ENCODE measurements at regions not wholly inside any gene's neighbourhood (a gene's known extent, or its start where the extent isn't known, plus 50 kb on each side); places are given as distances from the start of the nearest gene placed in this dataset.
"Not testable (repeated sequence)": the region's sequence is repeated elsewhere in the genome, so short reads cannot be mapped to it uniquely, and the experiment has no call there.

DNA sequence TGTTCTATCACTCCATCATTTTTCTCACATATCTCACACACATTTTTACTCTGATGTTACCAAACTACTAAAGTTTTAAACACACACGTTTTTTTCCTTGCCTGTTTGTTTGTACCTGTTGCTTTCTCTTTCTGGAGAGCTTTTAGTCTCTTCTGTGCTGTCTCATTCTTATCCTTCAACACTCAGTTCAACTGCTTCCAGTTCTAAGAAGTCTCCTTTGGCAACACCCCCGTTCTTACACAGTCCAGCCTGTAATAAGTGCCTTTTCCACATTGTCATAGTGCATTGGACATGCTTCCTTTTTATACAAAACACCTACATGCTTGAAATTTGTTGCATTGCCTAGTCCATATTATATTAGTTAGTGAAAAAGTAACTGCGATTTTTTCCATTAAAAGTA, 360.2 kb upstream of the BRINP3 start:
- no peak for DNase-seq

DNA sequence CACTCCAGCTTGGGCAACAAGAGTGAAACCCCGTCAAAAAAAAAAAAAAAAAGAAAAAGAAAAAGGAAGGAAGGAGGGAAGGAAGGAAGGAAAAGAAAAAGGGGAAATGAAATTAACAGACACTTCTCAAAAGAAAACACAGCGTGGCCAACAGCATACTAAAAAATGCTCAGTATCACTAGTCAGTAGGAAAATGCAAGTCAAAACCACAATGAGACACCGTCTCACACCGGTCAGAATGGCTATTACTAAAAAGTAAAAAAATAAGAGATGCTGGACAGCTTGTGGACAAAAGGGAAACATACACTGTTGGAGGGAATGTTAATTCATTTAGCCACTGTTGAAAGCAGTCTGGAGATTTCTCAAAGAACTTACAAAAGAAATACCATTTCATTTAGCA, 369.5 kb upstream of the BRINP3 start:
- DNase-seq: no peak

DNA sequence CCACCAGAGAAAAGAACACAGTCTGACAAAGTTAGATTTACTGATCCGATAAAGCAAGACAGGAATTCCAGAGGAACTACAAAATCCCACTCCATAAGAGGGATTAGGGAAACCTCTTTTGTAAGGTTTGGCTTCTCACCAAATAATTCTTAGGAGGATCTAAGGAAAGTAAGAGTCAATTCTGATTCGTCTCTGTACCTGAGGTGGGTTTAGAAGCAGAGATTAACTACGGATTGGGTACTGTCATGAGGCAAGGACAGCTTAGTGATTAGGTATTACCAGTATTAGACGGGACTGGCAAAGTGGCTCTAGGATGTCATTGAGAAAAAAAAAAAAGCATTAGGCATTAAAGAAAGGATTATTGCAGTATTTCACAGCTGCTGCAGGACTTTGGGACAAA, 371.7 kb upstream of the BRINP3 start:
- DNase-seq: no peak

DNA sequence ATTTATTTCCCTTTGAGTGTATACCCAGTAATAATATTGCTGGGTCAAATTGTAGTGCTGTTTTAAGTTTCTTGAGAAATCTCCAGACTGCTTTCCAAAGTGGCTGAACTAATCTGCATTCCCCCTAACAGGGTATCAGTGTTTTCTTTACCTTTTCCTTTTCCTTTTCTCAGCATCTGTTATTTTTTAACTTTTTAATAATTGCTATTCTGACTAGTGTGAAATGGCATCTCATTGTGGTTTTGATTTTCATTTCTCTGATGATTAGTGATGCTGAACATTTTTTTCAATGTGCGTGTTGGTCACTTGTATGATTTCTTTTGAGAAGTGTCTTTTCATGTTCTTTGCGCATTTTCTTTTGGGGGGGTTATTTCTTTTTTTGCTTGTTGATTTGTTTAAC, 374.9 kb upstream of the BRINP3 start:
- DNase-seq: no peak

DNA sequence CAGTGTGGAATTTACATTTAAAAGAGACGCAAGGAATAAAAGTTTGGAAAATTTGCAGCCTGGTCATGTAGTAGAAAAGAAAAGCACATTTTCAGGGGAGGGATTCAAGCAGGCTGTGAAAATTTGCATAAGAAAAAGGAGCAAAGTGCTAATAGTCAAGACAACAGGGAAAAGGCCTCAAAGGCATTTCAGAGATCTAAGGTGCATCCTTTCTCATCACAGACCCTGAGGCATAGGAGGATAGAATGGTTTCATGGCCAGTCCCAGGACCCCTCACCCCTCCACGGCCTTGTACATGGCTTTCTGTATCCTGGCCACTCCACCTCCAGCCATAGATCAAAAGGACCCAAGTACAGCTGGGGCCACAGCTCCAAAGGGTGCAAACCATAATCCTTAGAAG, 380.5 kb upstream of the BRINP3 start:
- DNase-seq: no peak

DNA sequence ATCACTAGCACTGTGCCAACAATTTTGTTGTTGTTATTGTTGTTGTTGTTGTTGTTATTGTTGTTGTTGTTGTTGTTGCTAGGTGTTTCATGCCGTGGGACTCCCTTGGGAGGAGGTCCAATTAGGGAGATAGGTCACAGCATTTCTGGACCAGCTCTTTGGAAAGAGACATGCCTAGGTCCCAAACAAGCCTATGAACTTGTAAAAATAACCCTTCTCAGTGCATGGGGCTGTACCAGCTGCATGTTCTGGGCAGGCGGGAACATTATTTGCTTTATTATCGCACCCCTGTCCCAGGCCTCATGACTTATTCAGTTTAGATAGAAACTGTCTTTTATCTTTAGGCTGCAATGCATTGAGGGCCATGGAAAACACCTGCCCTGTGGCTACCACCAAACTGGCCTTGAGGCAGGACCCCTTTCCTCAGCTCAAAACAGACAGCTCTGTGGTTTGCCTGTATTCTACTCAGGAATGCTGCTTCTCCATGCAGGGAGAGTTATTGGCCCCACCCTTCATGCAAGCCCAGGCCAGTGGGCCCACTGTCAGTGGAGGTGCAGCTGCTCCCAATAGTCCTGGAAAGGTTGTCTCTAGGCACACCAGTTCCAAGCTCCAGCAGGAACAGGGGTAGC, 386.5 kb upstream of the BRINP3 start:
- no peak for DNase-seq

DNA sequence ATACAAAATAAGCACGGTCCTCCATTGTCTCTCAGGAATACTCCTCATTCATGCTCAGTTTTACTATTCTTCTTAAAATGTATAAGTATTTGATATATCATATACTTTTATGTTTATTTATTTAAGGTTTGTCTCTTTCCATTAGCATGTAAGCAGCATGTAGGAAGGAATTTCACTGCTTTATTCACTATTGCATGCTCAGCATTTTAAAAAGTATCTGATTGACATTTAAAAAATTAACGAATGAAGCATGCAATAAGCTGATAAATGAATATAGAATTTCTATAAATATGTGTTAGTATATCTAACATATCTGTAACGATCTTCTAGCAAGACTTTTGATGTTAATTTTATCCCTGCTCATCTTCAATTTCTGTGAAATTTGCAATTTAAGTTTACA, 402.7 kb upstream of the BRINP3 start:
- DNase-seq: no peak

DNA sequence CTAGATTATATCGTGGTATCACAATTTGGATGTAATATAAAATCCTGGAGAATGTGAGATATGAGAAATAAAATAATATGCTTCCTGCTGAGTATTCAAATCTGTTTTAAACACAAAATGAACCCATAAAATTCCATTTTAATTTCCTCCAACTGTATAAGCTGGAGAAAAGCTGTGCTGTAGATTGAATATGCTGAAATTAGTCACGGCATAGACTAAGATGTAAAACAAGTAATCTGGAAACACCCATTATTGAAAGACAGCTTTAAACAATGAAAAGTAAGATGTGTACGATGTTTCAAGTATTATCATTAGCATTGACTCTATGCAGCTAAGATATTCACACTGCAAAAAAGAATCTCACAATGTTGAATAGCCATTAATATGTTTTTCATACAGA, 403.4 kb upstream of the BRINP3 start:
- no peak for DNase-seq

DNA sequence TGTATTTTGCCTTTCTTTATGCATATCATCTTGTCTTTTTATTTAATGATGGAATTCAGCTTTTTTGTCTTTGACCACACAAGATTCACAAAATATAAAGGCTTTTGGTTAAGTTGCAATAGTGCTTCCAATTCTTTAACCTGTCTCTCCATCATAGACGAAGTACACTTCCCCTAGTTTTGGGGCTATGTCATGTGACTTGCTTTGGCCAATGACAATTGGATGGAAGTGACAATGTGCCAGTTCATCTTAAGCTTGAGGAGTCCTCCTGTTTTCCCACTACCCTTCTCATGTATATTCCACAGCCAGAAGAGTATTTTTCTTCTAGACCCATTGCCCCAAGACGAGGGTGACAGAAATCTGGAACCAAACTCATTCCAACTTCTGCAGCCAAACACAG, 419.6 kb upstream of the BRINP3 start:
- no peak for DNase-seq

DNA sequence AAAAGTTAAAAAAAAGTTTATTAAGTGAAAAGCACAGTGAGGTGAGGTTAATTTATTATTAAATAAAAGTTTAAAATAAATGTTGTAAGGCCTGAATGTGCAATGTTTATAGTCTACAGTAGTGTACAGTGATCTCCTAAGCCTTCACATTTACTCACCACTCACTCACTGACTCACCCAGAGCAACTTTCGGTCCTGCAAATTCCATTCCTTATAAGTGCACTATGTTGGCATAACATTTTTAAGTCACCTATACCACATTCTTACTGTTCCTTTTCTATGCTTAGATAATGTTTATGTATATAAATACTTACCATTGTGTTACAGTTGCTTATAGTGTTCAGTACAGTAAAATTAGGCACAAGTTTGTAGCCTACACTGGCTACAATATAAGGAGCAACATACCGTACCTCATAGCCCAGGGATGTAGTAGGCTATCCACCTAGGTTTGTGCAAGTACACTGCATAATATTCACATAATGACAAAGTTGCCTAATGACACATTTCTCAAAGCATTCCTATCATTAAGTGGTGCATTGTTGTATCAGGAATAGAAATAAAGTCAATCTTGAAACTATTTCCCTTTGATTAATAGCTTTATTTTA, 426.5 kb upstream of the BRINP3 start:
- DNase-seq: no peak

DNA sequence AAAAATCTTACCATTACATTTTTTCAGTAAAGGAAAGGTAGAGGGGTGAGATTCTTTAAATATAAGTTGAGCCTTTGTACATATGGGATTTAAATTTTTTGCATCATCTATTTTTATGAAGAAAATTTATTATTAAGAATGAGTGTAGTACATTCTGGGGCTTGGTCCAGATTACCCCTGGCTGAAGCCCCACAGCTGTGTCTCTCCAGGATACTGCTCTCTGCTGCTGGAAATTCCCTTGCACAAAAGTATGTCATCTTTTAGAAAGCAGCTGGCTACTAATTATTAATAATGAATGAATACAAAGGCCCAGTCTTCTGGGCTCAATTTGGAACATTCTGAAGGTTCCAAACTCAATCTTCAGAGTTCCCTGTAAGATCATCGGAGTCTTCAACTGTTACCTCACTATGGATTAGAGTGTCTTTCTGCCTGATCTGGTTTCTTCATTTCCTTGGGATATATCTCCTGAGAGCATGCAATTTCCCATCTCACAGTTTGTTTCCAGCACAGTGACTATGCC, 428.6 kb upstream of the BRINP3 start:
- no peak for DNase-seq

DNA sequence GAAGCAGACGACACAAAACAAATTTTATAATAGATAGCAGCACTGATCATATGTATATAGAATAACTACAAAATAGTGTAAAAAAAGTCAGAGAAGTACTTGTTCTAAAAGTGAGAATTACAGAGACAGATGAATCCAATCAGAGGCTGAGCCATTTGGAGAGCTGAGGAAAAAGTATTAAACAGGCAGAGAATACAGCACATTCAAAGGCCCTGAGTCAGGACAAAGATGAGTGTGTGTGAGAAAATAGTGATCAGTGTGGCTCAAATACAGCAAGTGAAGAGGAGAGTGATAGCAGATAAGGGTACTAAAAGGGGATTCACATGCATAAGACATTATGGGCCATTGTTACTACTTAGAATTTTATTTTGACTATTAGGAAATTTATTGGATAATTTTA, 430.6 kb upstream of the BRINP3 start:
- no peak for DNase-seq

DNA sequence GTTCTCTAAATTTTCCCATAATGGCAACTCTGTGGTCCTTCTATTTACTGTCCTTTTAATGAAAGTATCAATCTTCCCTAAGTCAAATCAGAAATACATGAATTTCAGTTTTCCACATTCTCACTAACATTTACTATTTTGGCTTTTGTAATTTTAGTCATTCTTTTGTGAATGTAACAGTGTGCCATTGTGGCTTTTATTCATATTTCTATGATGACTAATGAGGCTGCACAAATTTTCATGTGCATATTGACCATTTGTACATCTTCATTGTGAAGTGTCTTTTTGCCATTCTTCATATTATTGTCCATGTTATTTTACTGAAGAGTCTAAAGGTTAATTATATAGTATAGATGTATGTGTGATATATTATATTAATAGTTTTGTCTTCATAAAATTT, 431.0 kb upstream of the BRINP3 start:
- no peak for DNase-seq

DNA sequence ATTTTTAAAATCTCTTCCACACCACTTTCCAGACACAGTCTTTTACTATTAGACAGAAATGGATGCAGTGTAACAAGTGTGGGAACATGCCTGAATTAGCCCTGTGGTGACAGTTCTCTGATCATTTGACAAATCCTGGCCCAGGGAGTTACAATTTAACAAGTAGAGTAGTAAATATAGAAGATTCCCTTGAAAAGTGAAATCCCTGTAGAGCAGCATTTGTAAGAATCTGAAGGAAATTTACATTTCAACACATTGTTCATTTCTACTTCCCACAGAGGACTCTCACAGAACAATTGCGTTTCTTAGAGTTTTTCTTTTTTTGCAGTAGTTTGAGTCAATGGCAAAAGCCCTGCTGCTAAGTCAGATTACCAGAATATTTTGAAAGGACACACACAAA, 458.3 kb upstream of the BRINP3 start:
- DNase-seq: no peak

DNA sequence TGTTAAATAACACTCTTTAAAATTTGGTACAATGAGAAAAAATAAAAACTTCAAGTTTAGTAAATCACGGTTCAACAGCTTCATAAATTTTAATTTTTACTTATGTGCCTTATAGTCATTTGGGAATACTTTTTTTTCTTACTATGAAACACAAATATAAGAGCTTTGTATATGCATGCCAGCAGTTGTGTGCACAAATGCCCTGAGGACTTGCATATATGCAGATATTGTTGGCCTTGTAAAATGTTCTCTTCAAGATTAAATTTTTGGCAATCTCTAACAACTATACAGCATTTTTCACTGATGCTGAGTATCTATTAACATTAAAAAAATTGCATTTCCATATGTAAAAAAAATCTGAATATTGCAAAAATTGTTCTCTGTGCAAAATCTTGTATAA, 458.7 kb upstream of the BRINP3 start:
- DNase-seq: no peak

DNA sequence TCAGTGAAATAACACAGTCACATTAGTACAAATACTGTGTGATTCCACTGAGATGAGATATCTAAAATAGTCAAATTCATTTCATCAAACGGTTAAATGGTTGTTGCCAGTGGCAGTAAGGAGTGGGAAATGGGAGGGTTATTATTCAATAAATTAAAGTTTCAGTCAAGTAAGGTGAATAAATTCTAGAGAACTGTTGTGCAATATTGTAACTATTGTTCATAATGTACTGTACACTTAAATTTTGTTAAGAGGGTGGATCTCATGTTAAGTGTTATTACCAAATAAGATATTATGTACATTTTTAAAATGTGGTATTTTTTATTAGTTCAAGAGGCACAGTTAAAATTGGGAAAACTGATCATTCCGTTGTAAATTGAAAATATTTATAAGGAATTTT, 463.3 kb upstream of the BRINP3 start:
- no peak for DNase-seq

DNA sequence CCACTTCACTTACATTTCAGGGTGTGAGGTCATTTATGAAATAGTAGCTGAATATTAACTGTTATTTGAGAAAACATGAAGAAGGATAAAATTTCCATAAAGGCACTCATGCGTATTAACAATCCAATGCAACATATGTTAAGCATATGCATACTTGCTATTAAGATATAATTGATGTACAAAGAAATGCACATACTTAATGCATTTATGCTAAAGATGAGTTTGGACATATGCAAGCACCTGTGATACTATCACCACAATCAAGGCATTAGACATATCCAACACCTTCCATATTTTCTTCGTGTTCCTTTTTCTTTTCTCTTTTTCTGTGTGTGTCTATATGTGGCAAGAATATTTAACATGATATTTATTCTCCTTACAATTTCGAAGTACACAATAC, 464.8 kb upstream of the BRINP3 start:
- no peak for DNase-seq

DNA sequence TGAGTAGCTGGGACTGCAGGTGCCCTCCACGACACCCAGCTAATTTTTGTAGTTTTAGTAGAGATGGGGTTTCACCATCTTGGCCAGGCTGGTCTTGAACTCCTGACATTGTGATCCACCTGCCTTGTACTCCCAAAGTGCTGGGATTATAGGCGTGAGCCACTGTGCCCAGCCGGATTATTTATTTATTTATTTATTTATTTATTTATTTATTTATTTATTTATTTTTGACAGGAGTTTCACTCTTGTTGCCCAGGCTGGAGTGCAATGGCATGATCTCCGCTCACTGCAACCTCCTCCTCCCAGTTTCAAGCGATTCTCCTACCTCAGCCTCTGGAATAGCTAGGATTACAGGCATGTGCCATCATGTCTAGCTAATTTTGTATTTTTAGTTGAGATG, 466.1 kb upstream of the BRINP3 start:
- not testable (repeated sequence) for DNase-seq

DNA sequence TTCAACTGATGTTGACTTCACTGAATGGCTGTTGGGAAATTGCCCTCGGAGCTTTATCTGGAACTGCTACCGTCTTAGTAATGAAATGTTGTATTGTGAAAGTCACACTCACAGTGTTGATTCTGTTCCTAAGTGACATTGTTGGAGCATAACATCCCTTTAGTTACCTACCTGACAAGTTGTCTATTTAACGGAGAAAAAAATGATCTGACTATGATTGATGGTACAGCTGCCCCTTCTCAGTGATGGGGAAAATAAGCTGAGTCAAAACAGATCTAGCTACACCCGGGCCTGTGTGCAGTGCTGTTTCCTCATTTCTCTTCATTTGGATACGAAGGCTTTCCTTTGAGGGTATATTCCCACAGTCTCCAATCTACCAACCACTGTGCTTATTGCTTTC, 472.3 kb upstream of the BRINP3 start:
- DNase-seq: no peak

DNA sequence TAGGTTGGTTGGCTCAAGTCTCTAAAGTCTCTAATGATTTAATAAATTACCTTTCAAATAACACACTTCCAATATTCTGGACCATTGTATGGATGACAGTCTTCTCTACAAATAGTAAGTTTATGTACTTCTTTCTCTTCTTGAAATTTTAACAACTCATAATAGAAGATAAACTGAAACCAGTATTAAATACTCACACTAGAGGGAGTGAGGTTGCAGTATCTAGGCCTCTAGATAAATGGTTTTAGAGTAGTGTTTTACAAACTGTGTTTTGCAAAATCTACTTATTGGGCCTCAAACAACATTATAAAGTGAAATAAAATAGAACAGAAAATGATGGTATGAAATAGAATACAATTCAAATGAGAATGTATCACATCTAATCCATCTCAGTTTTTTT, 479.9 kb upstream of the BRINP3 start:
- DNase-seq: no peak

DNA sequence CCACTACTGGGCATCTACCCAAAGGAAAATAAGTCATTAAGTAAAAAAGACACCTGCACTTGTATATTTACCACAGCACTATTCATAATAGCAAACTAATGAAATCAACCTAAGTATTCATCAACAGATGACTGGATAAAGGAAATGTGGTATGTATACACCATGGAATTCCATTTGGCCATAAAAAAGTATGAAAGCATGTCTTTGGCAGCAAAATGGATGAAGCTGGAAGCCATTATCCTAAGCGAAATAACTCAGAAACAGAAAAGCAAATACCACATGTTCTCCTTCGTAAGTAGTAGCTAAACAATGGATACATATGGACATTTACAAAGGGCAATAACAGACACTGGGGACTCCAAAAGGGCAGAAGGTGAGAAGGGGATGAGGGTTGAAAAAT, 485.7 kb upstream of the BRINP3 start:
- DNase-seq: no peak

DNA sequence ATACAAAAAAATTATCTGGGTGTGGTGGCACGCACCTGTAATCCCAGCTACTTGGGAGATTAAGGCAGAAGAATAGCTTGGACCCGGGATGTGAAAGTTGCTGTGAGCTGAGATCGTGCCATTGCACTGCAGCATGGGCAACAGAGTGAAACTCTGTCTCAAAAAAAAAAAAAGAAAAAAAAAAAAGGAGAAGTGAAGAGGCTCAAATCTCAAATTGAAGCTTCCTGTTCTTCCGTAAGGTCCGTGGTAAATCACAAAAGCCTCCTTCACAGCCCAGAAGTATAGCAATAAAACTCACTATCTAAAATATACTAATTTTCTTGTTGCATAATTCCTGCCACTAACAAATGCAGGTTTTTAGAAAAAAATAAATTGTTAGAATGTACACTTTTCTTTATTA, 498.2 kb upstream of the BRINP3 start:
- no peak for DNase-seq

DNA sequence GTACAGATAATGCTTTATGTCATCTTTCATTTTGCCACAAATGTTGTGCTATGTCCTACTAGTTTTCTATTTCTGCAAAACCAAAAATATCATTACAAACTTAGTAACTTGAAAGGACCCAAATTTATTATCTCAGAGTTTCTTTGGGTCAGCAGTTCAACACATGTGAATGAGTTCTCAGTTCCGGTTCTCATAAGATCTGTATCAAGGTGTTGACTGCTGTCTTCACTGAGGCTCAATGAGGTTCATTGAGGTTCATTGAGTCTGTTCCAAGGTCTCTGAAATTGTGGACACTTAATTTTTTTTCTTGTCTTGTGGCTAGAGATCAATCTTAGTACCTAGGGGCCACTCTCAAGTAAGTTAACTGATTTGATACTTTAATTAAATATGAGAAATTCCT, 525.1 kb upstream of the BRINP3 start:
- no peak for DNase-seq

DNA sequence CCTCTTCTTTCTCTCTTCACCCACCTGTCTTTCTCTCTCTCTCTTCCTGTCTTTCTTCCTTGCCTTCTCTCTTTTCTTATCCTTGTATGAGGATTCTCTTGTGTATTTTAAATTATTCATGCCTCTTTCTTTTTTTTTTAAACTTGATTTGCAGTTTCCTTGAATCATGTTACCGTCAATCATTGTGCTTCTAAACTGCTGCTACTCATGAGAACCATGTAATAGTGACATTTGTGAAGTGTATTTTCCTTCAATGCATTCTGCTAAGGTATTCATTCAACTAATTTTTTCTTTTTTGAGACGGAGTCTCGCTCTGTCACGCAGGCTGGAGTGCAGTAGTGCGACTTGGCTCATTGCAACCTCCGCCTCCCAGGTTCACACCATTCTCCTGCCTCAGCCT, 539.1 kb upstream of the BRINP3 start:
- no peak for DNase-seq

DNA sequence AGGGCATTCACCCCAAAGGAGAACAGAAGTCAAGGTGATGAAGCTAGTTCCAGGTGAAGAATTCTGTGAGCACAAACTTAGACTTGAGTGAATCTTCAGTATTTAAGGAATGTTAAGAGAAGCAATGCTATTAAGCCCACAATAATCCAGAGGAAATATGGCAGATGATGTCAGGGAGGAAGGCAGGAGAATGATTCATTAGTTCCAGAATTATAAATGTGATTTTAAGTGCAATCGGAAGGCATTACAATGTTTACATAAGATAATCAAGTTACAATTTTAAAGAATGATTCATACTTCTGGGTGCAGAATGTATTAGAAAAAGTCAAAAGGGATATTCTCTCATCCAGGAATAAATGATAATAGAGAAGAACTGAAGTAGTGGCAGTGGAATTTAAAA, 545.2 kb upstream of the BRINP3 start:
- DNase-seq: no peak
